Coronary artery (tissue), 2 donors: ENCODE measurements at regions not wholly inside any gene's neighbourhood (a gene's known extent, or its start where the extent isn't known, plus 50 kb on each side); places are given as distances from the start of the nearest gene placed in this dataset.

Source experiments
- DNase-seq: peaks from one replicate; pipeline ENCODE4 v3.0.0-alpha.2; 2017; ENCODE audit warnings: low spot score
- H3K27ac ChIP-seq, 2 donors: fragments of 200-600 bp; sonication (generic); one replicate each; pipeline ENCODE4 v1.5.1; 2016 to 2019
- H3K4me3 ChIP-seq: fragments of 200-600 bp; sonication (generic); 2 replicates; pipeline ENCODE4 v1.5.1; 2016; ENCODE audit warnings: mild to moderate bottlenecking, moderate library complexity
- TF ChIP-seq, protein P1 (sequence below): fragments of 200-600 bp; sonication (generic); IDR thresholded peaks from one replicate; pipeline ENCODE4 v1.5.1; 2019; ENCODE audit warnings: antibody characterized with exemption

DNA sequence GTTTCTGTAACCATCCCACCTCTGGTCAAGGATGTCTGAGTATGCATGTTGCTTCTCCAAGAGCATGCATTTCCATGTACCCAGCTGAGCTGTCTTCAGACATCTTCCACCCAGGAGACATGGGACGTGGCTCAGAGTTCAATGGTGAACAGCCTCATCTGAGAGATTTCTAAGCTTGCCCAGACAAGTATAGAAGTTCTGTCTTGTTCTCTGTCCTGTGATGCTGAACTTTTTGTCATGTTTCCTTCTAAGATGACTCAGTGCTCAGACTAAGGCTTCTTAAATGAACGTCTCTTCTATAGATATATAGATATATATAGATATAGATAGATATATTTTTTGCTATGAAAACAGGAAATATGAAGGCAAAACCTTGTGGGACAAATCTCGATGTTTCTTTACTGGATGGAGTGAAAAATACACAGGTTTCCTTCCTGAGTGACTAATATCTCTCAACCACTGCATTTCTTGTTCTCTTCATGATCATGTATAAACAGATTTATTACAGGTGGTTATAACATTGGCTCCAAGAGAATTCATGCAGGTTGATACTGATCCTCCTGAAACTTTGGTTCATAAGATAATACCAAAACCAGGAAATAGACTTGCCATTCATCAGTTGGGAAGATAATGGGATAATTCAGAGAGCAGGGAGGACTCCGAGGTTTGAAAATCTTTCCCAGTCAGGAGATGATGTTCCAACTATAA, 168.2 kb downstream of the ZNF518B start:
- TF ChIP-seq, protein P1, sequence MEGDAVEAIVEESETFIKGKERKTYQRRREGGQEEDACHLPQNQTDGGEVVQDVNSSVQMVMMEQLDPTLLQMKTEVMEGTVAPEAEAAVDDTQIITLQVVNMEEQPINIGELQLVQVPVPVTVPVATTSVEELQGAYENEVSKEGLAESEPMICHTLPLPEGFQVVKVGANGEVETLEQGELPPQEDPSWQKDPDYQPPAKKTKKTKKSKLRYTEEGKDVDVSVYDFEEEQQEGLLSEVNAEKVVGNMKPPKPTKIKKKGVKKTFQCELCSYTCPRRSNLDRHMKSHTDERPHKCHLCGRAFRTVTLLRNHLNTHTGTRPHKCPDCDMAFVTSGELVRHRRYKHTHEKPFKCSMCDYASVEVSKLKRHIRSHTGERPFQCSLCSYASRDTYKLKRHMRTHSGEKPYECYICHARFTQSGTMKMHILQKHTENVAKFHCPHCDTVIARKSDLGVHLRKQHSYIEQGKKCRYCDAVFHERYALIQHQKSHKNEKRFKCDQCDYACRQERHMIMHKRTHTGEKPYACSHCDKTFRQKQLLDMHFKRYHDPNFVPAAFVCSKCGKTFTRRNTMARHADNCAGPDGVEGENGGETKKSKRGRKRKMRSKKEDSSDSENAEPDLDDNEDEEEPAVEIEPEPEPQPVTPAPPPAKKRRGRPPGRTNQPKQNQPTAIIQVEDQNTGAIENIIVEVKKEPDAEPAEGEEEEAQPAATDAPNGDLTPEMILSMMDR: no peak
- H3K27ac ChIP-seq: no peak overlapping the region
- DNase-seq: no peak
- no peak overlapping the region for H3K4me3 ChIP-seq

GRCh38 chr4:10285028-10285427, 168.4 kb upstream of the WDR1 start:
- TF ChIP-seq, protein P1: no peak
- Histone ChIP-seq H3K4me3 (no peak overlapping the region), H3K27ac (no peak overlapping the region)
- no peak for DNase-seq

DNA sequence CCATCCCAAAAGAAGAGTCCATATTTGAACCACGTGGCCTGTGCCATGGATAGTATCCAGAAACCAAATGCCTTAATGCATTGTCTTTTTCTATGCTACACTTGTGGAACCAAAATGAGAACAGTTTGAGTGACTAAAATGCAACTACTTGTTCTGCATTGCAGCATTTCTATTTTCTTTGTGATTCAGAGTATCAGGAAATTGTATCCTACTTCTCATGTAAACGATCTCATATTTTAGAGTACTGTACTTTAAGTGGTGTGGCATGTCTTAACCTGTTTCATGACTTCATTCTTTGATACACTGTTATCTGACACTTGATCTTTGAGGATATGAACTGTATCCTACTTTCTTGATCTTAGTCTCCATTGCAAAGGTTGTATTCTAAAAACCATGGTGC, 167.2 kb upstream of the WDR1 start:
- H3K27ac ChIP-seq: no peak overlapping the region
- TF ChIP-seq, protein P1: no peak
- no peak for DNase-seq
- no peak overlapping the region for H3K4me3 ChIP-seq

DNA sequence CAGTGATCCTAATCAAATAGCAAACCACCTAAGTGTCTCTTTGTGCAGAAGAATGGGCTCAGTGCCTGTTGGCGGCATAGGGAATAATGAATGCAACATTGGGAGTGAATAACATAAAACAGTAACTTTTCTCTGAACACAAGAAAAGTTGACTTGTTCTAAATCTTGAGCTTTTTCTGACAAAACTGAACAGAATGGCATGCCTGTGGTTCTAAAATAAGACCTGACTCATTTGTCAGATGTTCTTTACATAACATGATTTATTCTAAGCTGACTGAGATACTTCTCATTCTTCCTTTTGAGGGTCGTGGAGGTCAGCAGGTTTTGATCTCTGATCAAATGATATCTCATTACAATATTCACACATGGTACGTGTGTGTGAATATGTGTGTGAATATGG, 165.4 kb upstream of the WDR1 start:
- Histone ChIP-seq H3K27ac (peak overlapping the region in 1 of 2 donors; percentile 28), H3K4me3 (no peak overlapping the region)
- TF ChIP-seq, protein P1: no peak
- DNase-seq: no peak

DNA sequence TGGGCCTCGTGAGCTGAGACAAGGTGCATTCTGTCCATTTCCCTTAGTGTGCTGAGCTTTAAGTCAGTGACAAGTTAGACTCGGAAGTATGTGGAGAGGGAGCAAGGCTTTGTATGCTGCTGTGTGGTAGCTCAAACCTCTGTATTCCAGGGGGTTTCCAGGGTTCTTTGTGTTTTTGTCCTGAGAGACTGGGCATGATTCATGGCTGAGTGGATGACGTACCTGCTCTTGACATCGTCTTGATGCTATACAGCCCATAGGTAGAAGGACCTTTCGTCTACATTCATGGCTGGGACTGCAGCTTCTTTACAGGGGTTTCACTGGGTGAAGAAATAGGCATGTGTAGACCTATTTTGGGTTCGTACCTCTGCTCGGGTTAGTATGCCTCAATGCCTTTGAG, 162.7 kb upstream of the WDR1 start:
- Histone ChIP-seq H3K27ac (no peak overlapping the region), H3K4me3 (no peak overlapping the region)
- TF ChIP-seq, protein P1: no peak
- DNase-seq: no peak

- Histone ChIP-seq H3K27ac (no peak overlapping the region), H3K4me3 (no peak overlapping the region)
- TF ChIP-seq, protein P1: no peak
- DNase-seq: no peak
Measured at GRCh38 chr4:10278071-10278470, 161.5 kb upstream of the WDR1 start.

DNA sequence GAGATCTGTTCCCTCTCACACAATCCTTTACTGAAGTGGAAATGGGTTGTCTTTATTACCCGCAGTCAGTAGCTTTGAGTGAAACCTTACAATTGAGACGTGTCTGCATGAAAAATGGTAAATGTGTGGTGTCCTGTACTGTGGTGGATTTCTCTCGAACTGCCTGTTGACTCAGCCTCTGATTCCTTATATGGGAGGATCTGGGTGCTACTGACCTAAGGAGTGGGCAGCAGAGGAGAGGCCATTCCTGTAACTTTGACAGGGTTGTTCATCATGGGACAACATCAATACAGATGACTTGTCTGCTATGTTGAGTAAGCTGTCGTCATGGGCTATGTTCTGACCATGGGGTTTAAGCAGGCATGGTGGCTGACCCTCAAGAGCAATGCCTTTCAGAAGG, 159.6 kb upstream of the WDR1 start:
- no peak overlapping the region for H3K27ac ChIP-seq
- TF ChIP-seq, protein P1: no peak
- DNase-seq: no peak
- no peak overlapping the region for H3K4me3 ChIP-seq
